Central memory CD4-positive, alpha-beta T cell (primary cell): ENCODE measurements at regions not wholly inside any gene's neighbourhood (a gene's known extent, or its start where the extent isn't known, plus 50 kb on each side); places are given as distances from the start of the nearest gene placed in this dataset.
"Not testable (repeated sequence)": the region's sequence is repeated elsewhere in the genome, so short reads cannot be mapped to it uniquely, and the experiment has no call there.

ENCODE experiments used
- DNase-seq: peaks from one replicate; pipeline ENCODE4 v3.0.0; 2022

GRCh38 chr6:6981681-6982322, 126.0 kb upstream of the RREB1 start:
- DNase-seq, result no peak

- no peak for DNase-seq
Observed at GRCh38 chr6:6982663-6983062, 125.1 kb upstream of the RREB1 start.

GRCh38 chr6:6984585-6985366, 123.0 kb upstream of the RREB1 start:
- DNase-seq, result no peak

GRCh38 chr6:6986344-6986743, 121.4 kb upstream of the RREB1 start:
- no peak for DNase-seq

DNA sequence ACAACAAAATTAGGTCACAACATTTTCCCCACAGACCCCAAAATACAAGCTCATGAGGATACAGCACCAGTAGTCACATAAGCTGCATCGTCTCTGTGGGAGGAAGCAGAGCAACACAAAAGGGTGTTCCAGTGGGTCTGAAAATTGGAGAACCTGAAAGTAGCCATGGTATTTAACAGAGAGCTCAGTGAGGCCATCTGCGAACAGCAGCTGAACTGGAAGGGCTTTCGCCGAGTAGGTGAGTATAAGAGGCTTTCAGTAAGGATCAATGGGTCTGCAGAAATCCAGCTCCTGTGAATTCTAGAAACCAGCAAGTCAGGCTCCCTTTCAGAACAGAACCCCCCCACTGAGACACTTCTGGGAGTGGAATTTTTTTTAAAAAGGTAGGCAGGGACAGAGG, 120.0 kb upstream of the RREB1 start:
- DNase-seq, result no peak

- not testable (repeated sequence) for DNase-seq
Observed at GRCh38 chr6:6990059-6990458, 117.7 kb upstream of the RREB1 start.

- DNase-seq, result no peak
Observed at GRCh38 chr6:6993503-6994237, 114.1 kb upstream of the RREB1 start.

DNA sequence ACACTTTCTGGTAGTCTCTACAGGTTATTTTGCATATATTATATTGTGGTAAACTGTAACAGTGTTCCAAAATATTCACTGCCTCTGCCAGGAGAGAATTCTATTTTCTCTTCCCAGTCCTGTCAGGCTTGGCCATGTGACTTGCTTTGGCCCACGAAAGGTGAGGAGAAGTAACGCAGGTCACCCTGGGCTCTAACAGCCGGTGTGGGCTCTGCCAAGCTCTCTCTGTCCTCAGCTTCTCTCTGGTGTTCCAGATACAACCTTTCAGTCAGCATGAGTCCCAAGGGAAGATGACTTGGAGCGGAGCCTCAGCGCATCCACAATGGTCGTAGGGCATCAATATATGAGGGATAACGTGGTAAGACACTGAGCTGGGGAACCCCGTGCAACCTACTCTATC, 113.0 kb upstream of the RREB1 start:
- DNase-seq, result no peak

DNA sequence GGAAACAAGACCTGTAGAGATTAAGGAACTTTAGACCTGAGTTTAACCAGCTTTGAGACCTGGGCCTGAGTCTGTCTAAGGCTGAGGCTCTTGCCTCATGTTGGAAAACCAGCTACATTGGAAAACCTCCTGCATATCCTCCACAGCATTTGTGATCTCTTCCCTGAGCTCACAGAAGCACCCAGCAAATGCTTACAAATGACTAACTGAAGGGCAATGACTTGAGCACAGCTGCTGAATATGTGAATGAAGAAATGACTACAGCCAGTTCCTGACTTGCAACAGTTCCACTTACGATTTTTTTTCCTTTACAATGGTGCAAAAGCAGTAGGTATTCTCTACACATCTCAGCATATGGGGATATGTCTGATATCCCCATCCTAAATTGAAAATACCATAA, 112.4 kb upstream of the RREB1 start:
- DNase-seq, result no peak

- DNase-seq, result no peak
Observed at GRCh38 chr6:6996124-6996523, 111.6 kb upstream of the RREB1 start.

GRCh38 chr6:6997263-6998193, 110.2 kb upstream of the RREB1 start:
- DNase-seq, result no peak

DNA sequence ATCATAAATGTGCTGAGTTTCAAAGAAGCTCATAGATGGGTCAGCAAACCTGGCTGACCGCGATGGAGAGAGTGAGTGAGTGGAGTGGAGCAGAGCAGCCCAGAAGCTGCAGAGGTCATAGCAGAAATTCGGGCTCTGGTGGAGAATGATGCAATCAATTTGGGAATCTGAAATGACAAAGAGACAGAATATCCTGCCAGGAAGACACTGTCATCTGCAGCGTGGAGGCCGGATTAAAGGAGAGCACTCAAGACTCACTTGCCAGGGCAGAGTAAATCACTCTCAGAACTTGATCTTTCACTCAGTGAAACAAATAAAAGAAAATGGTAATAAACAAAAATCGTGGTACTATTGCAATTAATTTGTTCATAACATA, 109.6 kb upstream of the RREB1 start:
- DNase-seq, result no peak

DNA sequence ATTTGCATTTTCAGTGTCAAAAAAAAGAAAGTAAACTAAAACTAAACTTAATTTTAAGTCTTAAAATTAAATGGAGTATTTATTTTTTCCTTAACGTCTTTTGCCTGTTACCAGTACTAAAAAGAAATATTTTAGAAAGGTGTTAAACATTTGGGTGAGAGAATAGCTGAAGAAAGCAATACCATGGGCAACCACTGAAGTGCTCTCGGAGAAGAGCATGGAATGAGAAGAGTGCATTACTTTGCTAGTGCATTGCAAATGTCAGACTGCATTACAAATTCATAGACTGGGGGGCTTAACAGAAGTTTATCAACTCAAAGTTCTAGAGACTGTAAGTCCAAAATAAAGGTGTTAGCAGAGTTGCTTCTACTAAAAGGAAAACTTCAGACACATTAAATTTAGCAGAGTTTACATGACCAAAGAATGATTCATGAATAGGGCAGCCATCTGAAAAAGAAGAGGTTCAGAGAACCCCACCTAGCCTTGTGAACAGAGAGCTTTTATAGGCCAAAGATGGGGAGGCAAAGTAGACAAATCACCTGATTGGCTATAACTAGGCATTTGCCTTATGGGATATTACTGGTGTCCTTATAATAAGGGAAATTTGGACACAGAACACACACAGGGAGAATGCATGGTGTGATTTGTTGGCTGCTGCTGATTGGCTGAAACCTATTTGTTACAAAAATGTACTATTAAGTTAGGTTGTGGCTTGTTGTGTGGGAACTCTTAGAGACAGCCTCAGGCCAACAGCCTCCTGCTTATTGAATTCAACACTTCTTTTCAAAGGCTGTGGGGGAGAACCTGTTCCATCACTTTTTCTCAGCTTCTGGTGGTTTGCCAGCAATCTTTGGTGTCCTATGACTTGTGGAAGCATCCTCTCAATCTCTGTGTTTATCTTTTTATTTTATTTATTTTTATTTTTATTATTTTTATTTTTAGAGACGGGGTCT, 106.7 kb upstream of the RREB1 start:
- DNase-seq, result no peak

- DNase-seq, result no peak
Observed at GRCh38 chr6:7003041-7003440, 104.7 kb upstream of the RREB1 start.

DNA sequence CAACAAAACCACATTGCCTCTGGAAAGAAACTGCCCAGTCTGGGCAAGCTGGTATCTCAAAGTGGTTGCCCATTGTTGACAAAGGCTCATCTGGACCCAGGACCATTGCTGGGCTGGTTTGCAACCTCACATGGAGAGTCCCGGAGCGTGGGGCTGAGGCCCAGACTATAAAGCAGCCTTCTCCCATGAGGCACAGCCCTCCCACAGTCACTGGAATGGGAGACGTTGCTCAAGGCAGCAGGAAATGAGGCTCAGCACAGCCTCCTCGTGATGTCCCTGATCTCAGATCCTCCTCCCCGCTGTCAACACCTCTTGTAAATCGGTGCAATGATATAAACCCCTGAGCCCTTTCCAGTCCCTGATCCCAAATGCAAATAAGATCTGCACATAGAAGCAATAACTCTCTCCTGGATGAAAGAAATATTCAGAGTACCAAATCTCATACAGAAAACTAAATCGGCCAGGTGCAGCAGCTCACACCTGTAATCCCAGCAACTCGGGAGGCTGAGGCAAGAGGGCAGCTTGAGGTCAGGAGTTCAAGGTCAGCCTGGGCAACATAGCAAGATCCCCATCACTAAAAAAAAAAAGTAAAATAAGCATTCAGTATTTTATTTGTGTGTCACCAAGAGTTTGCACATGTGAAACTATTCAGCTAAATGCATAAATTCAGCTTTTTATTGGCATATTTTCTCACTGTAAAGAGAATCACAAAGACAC, 103.0 kb upstream of the RREB1 start:
- DNase-seq, result no peak

DNA sequence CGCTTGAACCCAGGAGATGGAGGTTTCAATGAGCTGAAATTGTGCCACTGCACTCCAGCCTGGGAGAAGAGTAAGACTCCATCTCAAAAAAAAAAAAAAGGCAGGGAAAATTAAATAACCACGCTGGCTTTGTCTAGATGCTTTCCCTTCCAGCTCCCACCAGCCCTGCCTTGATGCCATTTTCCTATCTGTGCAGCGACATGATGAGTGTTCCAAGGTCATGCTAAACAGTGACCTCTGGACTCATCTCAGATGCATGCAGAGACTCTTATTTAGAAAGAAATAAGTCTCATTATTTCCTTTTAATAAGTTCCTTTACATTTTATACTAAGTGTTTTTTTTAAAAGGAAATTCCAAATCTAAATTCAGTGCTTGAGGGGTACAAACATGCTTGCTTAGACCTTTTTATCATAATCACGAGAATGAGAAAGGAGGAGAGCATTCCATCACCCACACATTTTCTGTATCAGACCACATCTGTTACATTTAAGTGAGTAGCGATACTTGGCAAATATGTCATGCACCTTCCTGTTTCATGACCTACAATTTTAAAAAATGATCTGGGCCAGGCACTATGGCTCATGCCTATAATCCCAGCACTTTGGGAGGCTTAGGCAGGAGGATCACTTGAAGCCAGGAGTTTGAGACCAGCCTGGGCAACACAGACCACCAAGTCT, 101.1 kb upstream of the RREB1 start:
- DNase-seq, result no peak

- DNase-seq, result no peak
Observed at GRCh38 chr6:7008451-7008988, 99.2 kb upstream of the RREB1 start.

GRCh38 chr6:7016226-7016625, 91.5 kb upstream of the RREB1 start:
- no peak for DNase-seq

GRCh38 chr6:7021301-7021700, 86.5 kb upstream of the RREB1 start:
- no peak for DNase-seq

DNA sequence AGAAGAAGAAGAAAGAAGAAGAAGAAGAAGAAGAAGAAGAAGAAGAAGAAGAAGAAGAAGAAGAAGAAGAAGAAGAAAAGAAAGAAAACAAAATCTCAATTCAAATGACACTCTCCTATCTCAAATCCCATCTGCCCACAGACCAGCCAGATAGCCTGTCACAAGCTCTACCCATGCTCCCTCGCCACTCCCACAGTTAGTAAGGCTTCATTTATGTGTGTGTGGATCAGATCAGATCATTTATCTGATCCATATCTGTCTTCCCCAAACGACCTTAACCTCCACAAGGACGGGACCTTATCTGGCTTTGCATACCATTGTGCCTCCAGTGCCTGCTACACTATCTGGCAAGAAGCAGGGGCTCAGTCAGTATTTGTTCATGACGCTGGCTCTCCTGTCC, 81.9 kb upstream of the RREB1 start:
- DNase-seq, result no peak
